ENCODE measurements at regions not wholly inside any gene's neighbourhood (a gene's known extent, or its start where the extent isn't known, plus 50 kb on each side); places are given as distances from the start of the nearest gene placed in this dataset.
A peak's percentile ranks its signal among the peaks of the same experiment; 100 is the strongest.
"Not testable (repeated sequence)": the region's sequence is repeated elsewhere in the genome, so short reads cannot be mapped to it uniquely, and the experiment has no call there.

GRCh38 chr2:193837111-193837738, 1642.5 kb upstream of the TMEFF2 start:
- no peak for TF ChIP-seq CTCF (IDR thresholded peaks at IDR 0.05; ENCODE audit: insufficient read depth, low read length)
- no peak overlapping the region for H3K4me3 ChIP-seq (ENCODE audit: low read depth, low read length)
- peak; percentile 83 for DNase-seq (ENCODE audit: low read depth)

- not testable (repeated sequence) for H3K4me3 ChIP-seq (ENCODE audit: low read depth, low read length); DNase-seq (ENCODE audit: low read depth)
Measured at GRCh38 chr2:193836424-193837006, 1641.8 kb upstream of the TMEFF2 start.

- not testable (repeated sequence) for H3K4me3 ChIP-seq (ENCODE audit: low read depth, low read length)
- DNase-seq (ENCODE audit: low read depth) = peak; percentile 61
Measured at GRCh38 chr2:193833895-193834294, 1639.2 kb upstream of the TMEFF2 start.

GRCh38 chr2:193824474-193824873, 1629.7 kb upstream of the TMEFF2 start:
- peak; percentile 92 for DNase-seq (ENCODE audit: low read depth)

GRCh38 chr2:193818801-193819499, 1624.2 kb upstream of the TMEFF2 start:
- no peak overlapping the region for H3K4me3 ChIP-seq (ENCODE audit: low read depth, low read length)
- TF ChIP-seq CTCF (IDR thresholded peaks at IDR 0.05; ENCODE audit: insufficient read depth, low read length) = no peak
- DNase-seq (ENCODE audit: low read depth) = no peak

More at GRCh38 chr2:193824474-193824873, 1629.7 kb upstream of the TMEFF2 start:
- no peak for TF ChIP-seq CTCF (IDR thresholded peaks at IDR 0.05; ENCODE audit: insufficient read depth, low read length)
- no peak overlapping the region for H3K4me3 ChIP-seq (ENCODE audit: low read depth, low read length)

- TF ChIP-seq CTCF (IDR thresholded peaks at IDR 0.05; ENCODE audit: insufficient read depth, low read length) = no peak
- H3K4me3 ChIP-seq (ENCODE audit: low read depth, low read length) = no peak overlapping the region
- no peak for DNase-seq (ENCODE audit: low read depth)
Measured at GRCh38 chr2:193816008-193816407, 1621.3 kb upstream of the TMEFF2 start.

GRCh38 chr2:193810533-193810932, 1615.8 kb upstream of the TMEFF2 start:
- no peak for TF ChIP-seq CTCF (IDR thresholded peaks at IDR 0.05; ENCODE audit: insufficient read depth, low read length)
- peak overlapping the region; percentile 6 for H3K4me3 ChIP-seq (ENCODE audit: low read depth, low read length)
- peak; percentile 81 for DNase-seq (ENCODE audit: low read depth)

Data from fibroblast of the aortic adventitia (primary cell).